DND-41 (cell line): ENCODE measurements at regions not wholly inside any gene's neighbourhood (a gene's known extent, or its start where the extent isn't known, plus 50 kb on each side); places are given as distances from the start of the nearest gene placed in this dataset.

Experiments used
- ATAC-seq: fragments of 200-7000 bp; cut with Tn5 transposase; 3 replicates; pipeline ENCODE4 v1.9.1; 2021; ENCODE audit warnings: low read depth; ENCODE audit not compliant: insufficient read depth
- DNase-seq: peaks from one replicate; pipeline ENCODE4 v3.0.0-alpha.2; 2020
- H2AFZ ChIP-seq: 2 replicates; pipeline ENCODE4 v1.6.0; 2012; ENCODE audit warnings: low read depth, low read length
- H3K27ac ChIP-seq: 2 replicates; pipeline ENCODE4 v1.5.1; 2012; ENCODE audit warnings: low read length, inconsistent platforms
- H3K27me3 ChIP-seq: fragments of 200-600 bp; sonication (generic); 2 replicates; pipeline ENCODE4 v1.6.0; 2012; ENCODE audit warnings: low read length, mild to moderate bottlenecking, inconsistent platforms; ENCODE audit not compliant: insufficient read depth, poor library complexity
- H3K36me3 ChIP-seq: 2 replicates; pipeline ENCODE4 v1.5.1; 2012; ENCODE audit warnings: low read length, inconsistent platforms; ENCODE audit not compliant: insufficient read depth
- H3K4me1 ChIP-seq: 2 replicates; pipeline ENCODE4 v1.5.1; 2012; ENCODE audit warnings: mild to moderate bottlenecking, low read length; ENCODE audit not compliant: insufficient read depth
- H3K4me2 ChIP-seq: 2 replicates; pipeline ENCODE4 v1.6.0; 2012; ENCODE audit warnings: mild to moderate bottlenecking, moderate library complexity, low read length, inconsistent platforms; ENCODE audit not compliant: insufficient read depth
- H3K4me3 ChIP-seq, 2 experiments: fragments of 200-600 bp in 1 of 2; shearing (Covaris generic) in 1 of 2; 2 replicates each; pipeline ENCODE4 v1.5.1; 2012 to 2016; ENCODE audit warnings: inconsistent platforms in 2 of 2, low read length in 2 of 2, mild to moderate bottlenecking in 2 of 2, low read depth in 1 of 2, moderate library complexity in 1 of 2
- H3K79me2 ChIP-seq: 2 replicates; pipeline ENCODE4 v1.6.0; 2012; ENCODE audit warnings: low read length, inconsistent platforms; ENCODE audit not compliant: insufficient read depth
- H3K9ac ChIP-seq: 2 replicates; pipeline ENCODE4 v1.6.0; 2012; ENCODE audit warnings: low read depth, mild to moderate bottlenecking, inconsistent platforms, low read length, moderate library complexity
- H3K9me3 ChIP-seq: 2 replicates; pipeline ENCODE4 v1.5.1; 2012; ENCODE audit warnings: low read length, moderate library complexity, mild to moderate bottlenecking, inconsistent platforms; ENCODE audit not compliant: insufficient read depth, severe bottlenecking
- H4K20me1 ChIP-seq: 2 replicates; pipeline ENCODE4 v1.6.0; 2012; ENCODE audit warnings: low read length; ENCODE audit not compliant: insufficient read depth
- CTCF ChIP-seq: IDR thresholded peaks from 2 replicates; pipeline ENCODE4 v1.5.1; 2012; ENCODE audit warnings: borderline replicate concordance, low read length, moderate library complexity, mild to moderate bottlenecking; ENCODE audit not compliant: poor library complexity, severe bottlenecking; ENCODE audit errors: extremely low read depth
- EZH2 ChIP-seq: IDR thresholded peaks from 3 replicates; pipeline ENCODE4 v1.6.1; 2012; ENCODE audit warnings: borderline replicate concordance, low read depth, mild to moderate bottlenecking, moderate library complexity, low read length, inconsistent platforms; ENCODE audit not compliant: severe bottlenecking

DNA sequence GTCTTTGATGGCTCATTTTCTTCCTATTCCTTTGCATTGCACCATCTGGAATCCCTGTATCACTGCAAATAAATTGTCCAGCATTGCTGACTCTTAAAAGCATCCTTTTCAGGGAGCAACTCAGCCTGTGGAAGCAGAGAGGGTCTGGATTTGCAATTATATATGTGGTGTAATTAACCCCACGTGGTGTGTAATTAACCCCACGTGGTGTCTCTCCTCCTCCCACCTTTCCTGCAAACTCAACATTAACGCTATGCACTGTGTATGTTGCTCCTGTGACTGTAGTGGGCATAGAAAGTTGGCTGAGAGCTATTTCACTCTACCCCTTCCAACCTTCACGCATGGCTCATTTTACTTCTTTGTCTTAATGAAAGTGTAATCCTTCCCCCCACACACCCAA lies 689.0 kb upstream of the COBL start:
- H4K20me1 ChIP-seq = no peaks in the 10 kb centered on the region
- H3K9me3 ChIP-seq = no peaks in the 10 kb centered on the region
- TF ChIP-seq CTCF (no peak), EZH2 (no peak)
- H3K36me3 ChIP-seq = no peaks in the 10 kb centered on the region
- ATAC-seq = no peak
- H3K9ac ChIP-seq = no peak overlapping the region
- H3K79me2 ChIP-seq = no peaks in the 10 kb centered on the region
- H3K27ac ChIP-seq = no peak overlapping the region
- no peaks in the 10 kb centered on the region for H3K4me1 ChIP-seq
- no peak overlapping the region for H2AFZ ChIP-seq
- H3K4me3 ChIP-seq = no peak overlapping the region
- no peaks in the 10 kb centered on the region for H3K27me3 ChIP-seq
- DNase-seq = no peak
- H3K4me2 ChIP-seq = no peak overlapping the region

- Histone ChIP-seq H3K4me2 (no peak overlapping the region), H3K4me1 (no peaks in the 10 kb centered on the region), H3K9me3 (no peaks in the 10 kb centered on the region), H3K79me2 (no peaks in the 10 kb centered on the region), H3K27me3 (no peaks in the 10 kb centered on the region), H3K27ac (no peak overlapping the region), H3K36me3 (no peaks in the 10 kb centered on the region), H3K4me3 (no peak overlapping the region), H2AFZ (no peak overlapping the region), H4K20me1 (no peaks in the 10 kb centered on the region), H3K9ac (no peak overlapping the region)
- TF ChIP-seq EZH2 (no peak), CTCF (no peak)
- DNase-seq (no peak), ATAC-seq (no peak)
Measured at GRCh38 chr7:51995596-51996179, 679.1 kb upstream of the COBL start.

- Histone ChIP-seq H3K4me3 (no peak overlapping the region), H4K20me1 (no peaks in the 10 kb centered on the region), H3K4me1 (no peaks in the 10 kb centered on the region), H3K36me3 (no peaks in the 10 kb centered on the region), H3K27ac (no peak overlapping the region), H3K4me2 (no peak overlapping the region), H3K27me3 (no peaks in the 10 kb centered on the region), H3K79me2 (no peaks in the 10 kb centered on the region), H3K9me3 (no peaks in the 10 kb centered on the region), H2AFZ (no peak overlapping the region), H3K9ac (no peak overlapping the region)
- TF ChIP-seq EZH2 (no peak), CTCF (no peak)
- DNase-seq (no peak), ATAC-seq (no peak)
Measured at GRCh38 chr7:51982653-51983052, 666.0 kb upstream of the COBL start.

- TF ChIP-seq EZH2 (no peak), CTCF (no peak)
- no peaks in the 10 kb centered on the region for H4K20me1 ChIP-seq
- no peaks in the 10 kb centered on the region for H3K9me3 ChIP-seq
- H3K9ac ChIP-seq = no peak overlapping the region
- no peak overlapping the region for H2AFZ ChIP-seq
- no peak overlapping the region for H3K4me3 ChIP-seq
- H3K27me3 ChIP-seq = no peaks in the 10 kb centered on the region
- H3K79me2 ChIP-seq = no peaks in the 10 kb centered on the region
- DNase-seq = no peak
- no peaks in the 10 kb centered on the region for H3K4me1 ChIP-seq
- ATAC-seq = no peak
- H3K4me2 ChIP-seq = no peak overlapping the region
- H3K27ac ChIP-seq = no peak overlapping the region
- no peaks in the 10 kb centered on the region for H3K36me3 ChIP-seq
Measured at GRCh38 chr7:51980812-51981211, 664.2 kb upstream of the COBL start.
